GM12878 (cell line): ENCODE measurements at regions not wholly inside any gene's neighbourhood (a gene's known extent, or its start where the extent isn't known, plus 50 kb on each side); places are given as distances from the start of the nearest gene placed in this dataset.

Experiments used
- ATAC-seq: fragments of 200-7000 bp; cut with Tn5 transposase; 3 replicates; pipeline ENCODE4 v1.9.1; 2020; ENCODE audit warnings: mild to moderate bottlenecking, moderate library complexity
- BruUV-seq: library from RNA; stranded (reverse); fragments of 400-500 nt; replicated peaks from 2 replicates; lab custom pipeline; 2021; lab: Mats Ljungman, UMichigan
- CTCF ChIA-PET: fragments of 300-600 bp; sonication (Branson Sonifier 250); formaldehyde crosslinking; extraction: SDS; loops from one replicate; lab custom pipeline; 2021; ENCODE audit warnings: inconsistent platforms; lab: Yijun Ruan, JAX
- POLR2A ChIA-PET: fragments of 350-600 bp; formaldehyde crosslinking; extraction: SDS; loops from one replicate; lab custom pipeline; 2021; ENCODE audit warnings: inconsistent platforms; lab: Charles Lee
- RAD21 ChIA-PET: fragments of 300-600 bp; sonication (Branson Sonifier 250); formaldehyde crosslinking; loops from one replicate; lab custom pipeline; 2023; ENCODE audit warnings: antibody characterized with exemption; ENCODE audit not compliant: unreplicated experiment; lab: Charles Lee
- SMC1A ChIA-PET: fragments of 300-600 bp; sonication (Branson Sonifier 250); formaldehyde crosslinking; loops from one replicate; lab custom pipeline; 2023; ENCODE audit not compliant: unreplicated experiment, uncharacterized antibody; lab: Charles Lee
- DNase-seq: peaks from one replicate; pipeline ENCODE4 v3.0.0-alpha.2; 2011; ENCODE audit warnings: low read depth, low spot score
- FAIRE-seq: peaks from 3 replicates; lab custom pipeline; 2011; peaks lifted over from hg19 to GRCh38; lab: Jason Lieb, UNC
- H2AFZ ChIP-seq: 2 replicates; pipeline ENCODE4 v1.6.0; 2011; ENCODE audit warnings: low read depth, low read length, control low read depth; ENCODE audit not compliant: control insufficient read depth
- H3K27ac ChIP-seq: 2 replicates; pipeline ENCODE4 v1.5.1; 2011; ENCODE audit warnings: control low read depth; ENCODE audit not compliant: control insufficient read depth, insufficient read depth
- H3K27me3 ChIP-seq, 2 experiments: replicated peaks in 1 of 2; 2 replicates each; pipeline versions ENCODE4 v1.6.0 to v1.6.1; 2011; ENCODE audit warnings: low read length in 1 of 2; ENCODE audit not compliant: control insufficient read depth in 2 of 2, insufficient read depth in 2 of 2
- H3K36me3 ChIP-seq, 2 experiments: 2 replicates each; pipeline ENCODE4 v1.5.1; 2011; ENCODE audit warnings: low read length in 1 of 2; ENCODE audit not compliant: control insufficient read depth in 2 of 2, insufficient read depth in 2 of 2
- H3K4me1 ChIP-seq: 2 replicates; pipeline ENCODE4 v1.6.1; 2011; ENCODE audit warnings: mild to moderate bottlenecking, low read length, moderate library complexity, mixed read lengths; ENCODE audit not compliant: control insufficient read depth, insufficient read depth
- H3K4me2 ChIP-seq: 2 replicates; pipeline ENCODE4 v1.6.0; 2011; ENCODE audit warnings: control low read depth; ENCODE audit not compliant: control insufficient read depth, insufficient read depth
- H3K4me3 ChIP-seq: fragments of 200-600 bp; sonication (generic); 2 replicates; pipeline ENCODE4 v1.5.1; 2016
- H3K79me2 ChIP-seq: 2 replicates; pipeline ENCODE4 v1.6.0; 2011; ENCODE audit warnings: low read length; ENCODE audit not compliant: control insufficient read depth, insufficient read depth
- H3K9ac ChIP-seq: 2 replicates; pipeline ENCODE4 v1.8.0; 2011; ENCODE audit warnings: low read length, control low read depth, mixed read lengths; ENCODE audit not compliant: control insufficient read depth, insufficient read depth
- H3K9me3 ChIP-seq: replicated peaks from 3 replicates; pipeline ENCODE4 v1.5.1; 2011; ENCODE audit warnings: mild to moderate bottlenecking, low read length; ENCODE audit not compliant: control insufficient read depth, insufficient read depth
- H4K20me1 ChIP-seq: 2 replicates; pipeline ENCODE4 v1.6.0; 2011; ENCODE audit not compliant: control insufficient read depth, insufficient read depth
- BCL11A ChIP-seq: IDR thresholded peaks from 2 replicates; pipeline ENCODE4 v1.6.1; 2011; ENCODE audit warnings: low read depth, low read length
- BMI1 ChIP-seq: fragments of 450-650 bp; IDR thresholded peaks from 2 replicates; pipeline ENCODE4 v1.6.1; 2016; ENCODE audit warnings: mild to moderate bottlenecking, moderate library complexity, borderline replicate concordance
- CHD1 ChIP-seq: IDR thresholded peaks from 2 replicates; pipeline ENCODE4 v1.6.1; 2012; ENCODE audit warnings: low read depth, low read length, improper control_type of control experiment
- RAD21 ChIP-seq: IDR thresholded peaks from 2 replicates; pipeline ENCODE4 v1.6.1; 2011; ENCODE audit warnings: mild to moderate bottlenecking, low read depth, low read length, moderate library complexity; ENCODE audit not compliant: insufficient read depth
- RELA ChIP-seq: fragments of 450-650 bp; IDR thresholded peaks from 2 replicates; pipeline ENCODE4 v1.8.0; 2014; ENCODE audit warnings: borderline replicate concordance; ENCODE audit not compliant: partially characterized antibody
- WGBS: methylation state at CpG from one replicate; pipeline ENCODE4 v1.1.6; 2016; ENCODE audit warnings: low lambda C conversion rate; ENCODE audit not compliant: insufficient replicate concordance, insufficient coverage; ENCODE audit errors: missing lambda C conversion rate; 5-methylcytosine and 5-hydroxymethylcytosine counted together
- in situ Hi-C: fragments of 300-500 bp; cut with MboI; formaldehyde crosslinking; loops from 9 replicates; pipeline ENCODE4 v1.14.3; 2018; ENCODE audit warnings: mixed read lengths
- intact Hi-C: fragments of 100-400 bp; cut with micrococcal nuclease; formaldehyde crosslinking; loops from one replicate; pipeline ENCODE4 v1.14.2; 2022; ENCODE audit not compliant: unreplicated experiment
- TF ChIP-seq, protein P1 (sequence below): IDR thresholded peaks from 2 replicates; pipeline ENCODE4 v1.6.1; 2011; ENCODE audit warnings: low read depth, mild to moderate bottlenecking, low read length, moderate library complexity, borderline replicate concordance; ENCODE audit errors: extremely low read depth
- TF ChIP-seq, protein P2 (sequence below): IDR thresholded peaks from 2 replicates; pipeline ENCODE4 v1.6.1; 2011; ENCODE audit warnings: mild to moderate bottlenecking, low read depth, low read length, moderate library complexity; ENCODE audit not compliant: insufficient replicate concordance

DNA sequence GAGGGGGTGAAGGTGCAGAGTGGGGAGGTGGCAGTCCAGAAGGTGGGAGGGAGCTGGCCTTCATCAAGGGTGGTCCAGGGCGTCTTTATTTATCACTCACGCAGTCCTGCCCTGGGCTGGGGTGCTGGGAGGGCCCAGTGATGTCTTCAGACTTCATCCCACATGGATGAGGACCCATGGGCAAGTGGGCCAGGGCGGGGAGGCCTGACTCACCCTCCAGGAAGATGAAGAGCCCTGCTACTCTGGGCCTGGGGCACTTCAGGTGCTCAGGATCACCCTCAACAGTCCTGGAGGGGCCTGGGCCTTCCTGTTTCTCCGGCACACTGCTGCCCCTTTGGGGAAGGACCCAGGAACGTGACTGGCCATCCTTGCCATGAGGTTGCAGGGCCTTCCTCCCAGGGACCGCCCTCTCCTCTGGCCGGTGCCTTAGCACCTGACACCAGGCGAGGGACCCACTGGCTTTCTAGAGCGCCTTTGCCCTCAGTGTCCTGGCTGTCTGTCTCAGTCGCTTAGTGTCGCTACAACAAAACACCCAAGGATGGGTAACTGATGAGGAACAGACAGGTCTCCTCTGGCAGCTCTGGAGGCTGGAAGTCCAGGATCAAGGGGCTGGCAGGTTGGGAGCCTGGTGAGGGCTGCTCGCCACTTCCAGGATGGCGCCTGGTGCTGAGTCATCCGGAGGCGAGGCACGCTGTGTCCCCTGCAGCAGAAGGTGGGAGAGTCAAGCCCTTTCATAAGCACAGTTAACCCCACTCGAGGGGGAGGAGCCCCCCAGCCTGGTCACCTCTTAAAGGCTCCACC is 57.8 kb upstream of the HS6ST1 start (continued):
- TF ChIP-seq RELA (no peak), RAD21 (no peak), BCL11A (no peak)

DNA sequence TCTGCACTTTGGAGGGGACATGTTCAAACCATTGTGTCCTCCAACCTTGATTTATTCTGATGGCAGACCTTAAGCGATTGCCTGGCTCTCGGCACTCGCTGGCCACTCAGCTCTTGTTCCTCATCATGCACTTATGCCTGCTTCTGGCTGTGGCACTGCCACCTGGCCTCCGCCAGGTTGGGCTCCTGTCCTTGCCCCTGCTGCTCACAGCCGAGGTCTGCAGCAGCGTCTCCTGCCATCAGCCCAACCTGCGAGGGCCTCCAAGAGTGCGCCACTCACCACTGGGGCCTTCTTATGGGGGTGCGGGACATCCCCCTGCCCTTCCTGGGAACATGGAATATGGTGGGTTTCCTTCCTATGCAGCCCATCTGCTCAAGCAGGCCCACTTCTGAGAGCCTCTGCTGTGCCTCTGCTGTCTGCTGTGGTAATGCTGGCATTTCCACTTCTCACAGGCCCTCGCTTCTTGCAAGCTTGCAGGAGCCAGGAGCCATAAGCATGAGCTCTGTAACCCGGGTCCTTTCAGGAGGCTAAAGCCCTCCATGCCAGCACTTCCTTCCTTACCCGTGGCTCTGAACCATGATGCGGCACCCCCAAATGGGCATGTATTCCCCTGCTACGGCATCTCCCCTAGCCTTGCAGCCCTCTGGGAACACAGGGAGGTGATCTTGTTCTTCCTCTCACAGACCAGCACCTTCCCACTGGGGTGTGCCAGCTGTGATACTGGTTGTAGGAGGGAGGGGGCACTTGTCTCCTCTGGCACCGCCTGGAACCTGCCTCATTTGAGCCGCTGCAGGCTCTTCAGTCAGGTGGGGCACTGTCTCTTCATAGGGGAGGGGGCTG is 58.6 kb upstream of the HS6ST1 start:
- no peaks in the 10 kb centered on the region for H3K36me3 ChIP-seq
- no peaks in the 10 kb centered on the region for H4K20me1 ChIP-seq
- no peak overlapping the region for H3K9ac ChIP-seq
- CTCF ChIA-PET, result no interaction called here
- RAD21 ChIA-PET, result no interaction called here
- no TSS peak for BruUV-seq
- no peak for FAIRE-seq
- peaks cover 0 to 2% of the 10 kb centered on the region in 2 experiments for H3K27me3 ChIP-seq
- WGBS, result 25% methylated on average over 16 of the region's 16 CpGs
- H3K9me3 ChIP-seq, result no peaks in the 10 kb centered on the region
- in situ Hi-C loops, result no loop called here
- H3K27ac ChIP-seq, result no peak overlapping the region
- no peak for DNase-seq
- H3K4me2 ChIP-seq, result no peak overlapping the region
- POLR2A ChIA-PET, result no interaction called here
- no peak for TF ChIP-seq BMI1
- no peak for TF ChIP-seq CHD1
- TF ChIP-seq, protein P1, sequence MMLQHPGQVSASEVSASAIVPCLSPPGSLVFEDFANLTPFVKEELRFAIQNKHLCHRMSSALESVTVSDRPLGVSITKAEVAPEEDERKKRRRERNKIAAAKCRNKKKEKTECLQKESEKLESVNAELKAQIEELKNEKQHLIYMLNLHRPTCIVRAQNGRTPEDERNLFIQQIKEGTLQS, result no peak
- TF ChIP-seq, protein P2, sequence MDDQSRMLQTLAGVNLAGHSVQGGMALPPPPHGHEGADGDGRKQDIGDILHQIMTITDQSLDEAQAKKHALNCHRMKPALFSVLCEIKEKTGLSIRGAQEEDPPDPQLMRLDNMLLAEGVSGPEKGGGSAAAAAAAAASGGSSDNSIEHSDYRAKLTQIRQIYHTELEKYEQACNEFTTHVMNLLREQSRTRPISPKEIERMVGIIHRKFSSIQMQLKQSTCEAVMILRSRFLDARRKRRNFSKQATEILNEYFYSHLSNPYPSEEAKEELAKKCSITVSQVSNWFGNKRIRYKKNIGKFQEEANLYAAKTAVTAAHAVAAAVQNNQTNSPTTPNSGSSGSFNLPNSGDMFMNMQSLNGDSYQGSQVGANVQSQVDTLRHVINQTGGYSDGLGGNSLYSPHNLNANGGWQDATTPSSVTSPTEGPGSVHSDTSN, result no peak
- TF ChIP-seq, all 136 proteins: peak for 0
- SMC1A ChIA-PET, result no interaction called here
- ATAC-seq, result no peak
- intact Hi-C loops, result no loop called here
- Histone ChIP-seq H3K4me1 (no peaks in the 10 kb centered on the region), H2AFZ (no peak overlapping the region), H3K79me2 (no peaks in the 10 kb centered on the region), H3K4me3 (no peak overlapping the region)
